ENCODE measurements at regions not wholly inside any gene's neighbourhood (a gene's known extent, or its start where the extent isn't known, plus 50 kb on each side); places are given as distances from the start of the nearest gene placed in this dataset.

- TF ChIP-seq, protein P1, sequence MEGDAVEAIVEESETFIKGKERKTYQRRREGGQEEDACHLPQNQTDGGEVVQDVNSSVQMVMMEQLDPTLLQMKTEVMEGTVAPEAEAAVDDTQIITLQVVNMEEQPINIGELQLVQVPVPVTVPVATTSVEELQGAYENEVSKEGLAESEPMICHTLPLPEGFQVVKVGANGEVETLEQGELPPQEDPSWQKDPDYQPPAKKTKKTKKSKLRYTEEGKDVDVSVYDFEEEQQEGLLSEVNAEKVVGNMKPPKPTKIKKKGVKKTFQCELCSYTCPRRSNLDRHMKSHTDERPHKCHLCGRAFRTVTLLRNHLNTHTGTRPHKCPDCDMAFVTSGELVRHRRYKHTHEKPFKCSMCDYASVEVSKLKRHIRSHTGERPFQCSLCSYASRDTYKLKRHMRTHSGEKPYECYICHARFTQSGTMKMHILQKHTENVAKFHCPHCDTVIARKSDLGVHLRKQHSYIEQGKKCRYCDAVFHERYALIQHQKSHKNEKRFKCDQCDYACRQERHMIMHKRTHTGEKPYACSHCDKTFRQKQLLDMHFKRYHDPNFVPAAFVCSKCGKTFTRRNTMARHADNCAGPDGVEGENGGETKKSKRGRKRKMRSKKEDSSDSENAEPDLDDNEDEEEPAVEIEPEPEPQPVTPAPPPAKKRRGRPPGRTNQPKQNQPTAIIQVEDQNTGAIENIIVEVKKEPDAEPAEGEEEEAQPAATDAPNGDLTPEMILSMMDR (IDR thresholded peaks at IDR 0.05) = no peak
- TF ChIP-seq EZH2phosphoT487 (IDR thresholded peaks at IDR 0.05) = no peak
- TF ChIP-seq EZH2 (IDR thresholded peaks at IDR 0.05) = no peak
- no peaks in the 10 kb centered on the region for H4K20me1 ChIP-seq (ENCODE audit: low read depth)
- H3K27me3 Mint-ChIP-seq (ENCODE audit: insufficient read depth, low read depth) = peaks cover 3% of the 10 kb centered on the region
- no peaks in the 10 kb centered on the region for H3K27me3 ChIP-seq
- H3K4me2 ChIP-seq = no peak overlapping the region
- no peaks in the 10 kb centered on the region for H3K36me3 Mint-ChIP-seq
- H2AFZ ChIP-seq (replicated peaks) = no peak overlapping the region
- H3K9ac ChIP-seq = no peak overlapping the region
- peaks cover 31% of the 10 kb centered on the region for H3K9me3 Mint-ChIP-seq
- no peak for DNase-seq (ENCODE audit: low spot score)
- H3K79me2 ChIP-seq (ENCODE audit: low read depth) = no peaks in the 10 kb centered on the region
- H3K27ac Mint-ChIP-seq = no peak overlapping the region
- no peaks in the 10 kb centered on the region for H3K4me1 ChIP-seq
- no peak overlapping the region for H3K4me3 Mint-ChIP-seq
- peaks cover 2% of the 10 kb centered on the region for H3K4me1 Mint-ChIP-seq
- no peak overlapping the region for H3K27ac ChIP-seq
- no peak overlapping the region for H3K4me3 ChIP-seq
- no peaks in the 10 kb centered on the region for H3K36me3 ChIP-seq
- no peaks in the 10 kb centered on the region for H3K9me3 ChIP-seq (ENCODE audit: low read depth)
- H3F3A ChIP-seq (ENCODE audit: low read depth) = no peaks in the 10 kb centered on the region
Observed at GRCh38 chr12:124168016-124168786, 126.7 kb upstream of the RFLNA start.

DNA sequence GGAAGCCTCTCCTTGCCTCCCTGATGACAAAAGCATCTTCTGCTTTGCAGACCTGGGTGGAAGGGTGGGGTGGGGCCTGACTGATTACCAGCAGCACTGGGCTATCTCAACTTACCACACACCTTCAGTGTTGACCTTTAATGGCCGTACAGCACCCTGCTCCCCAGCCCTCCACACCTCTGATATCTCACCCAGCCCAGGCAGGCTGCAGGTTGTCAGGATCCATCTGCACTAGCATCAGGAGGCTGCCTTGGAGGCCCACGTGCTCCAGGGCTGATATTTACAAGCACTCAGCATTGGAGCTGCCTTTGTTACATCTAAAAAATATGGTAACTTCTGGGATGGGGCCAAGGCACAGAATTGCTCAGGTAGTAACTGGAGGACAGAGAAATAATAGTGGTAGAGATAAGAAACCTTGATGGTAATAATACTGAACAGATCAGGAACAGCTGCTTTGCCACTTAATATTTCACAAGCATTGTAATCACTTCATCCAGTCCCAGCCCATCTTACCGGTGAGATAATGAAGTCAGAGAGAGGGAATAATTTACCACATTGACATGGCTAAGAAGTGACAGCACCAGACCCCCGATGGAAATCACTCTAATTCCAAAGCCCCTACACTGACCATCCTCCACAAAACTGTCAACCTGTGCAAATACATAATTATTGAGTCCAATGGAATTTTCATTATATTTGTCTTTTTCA is 125.2 kb upstream of the RFLNA start:
- H3K9ac ChIP-seq = no peak overlapping the region
- no peaks in the 10 kb centered on the region for H3K4me1 ChIP-seq
- H3K36me3 Mint-ChIP-seq = no peaks in the 10 kb centered on the region
- no peak for DNase-seq (ENCODE audit: low spot score)
- H3K36me3 ChIP-seq = no peaks in the 10 kb centered on the region
- peaks cover 2% of the 10 kb centered on the region for H3K4me1 Mint-ChIP-seq
- peaks cover 16% of the 10 kb centered on the region for H3K9me3 Mint-ChIP-seq
- H3K4me3 Mint-ChIP-seq = no peak overlapping the region
- TF ChIP-seq, protein P1 (IDR thresholded peaks at IDR 0.05) = no peak
- TF ChIP-seq EZH2 (IDR thresholded peaks at IDR 0.05) (no peak), EZH2phosphoT487 (IDR thresholded peaks at IDR 0.05) (no peak)
- H3K9me3 ChIP-seq (ENCODE audit: low read depth) = no peaks in the 10 kb centered on the region
- H3K27ac Mint-ChIP-seq = no peak overlapping the region
- no peaks in the 10 kb centered on the region for H4K20me1 ChIP-seq (ENCODE audit: low read depth)
- no peaks in the 10 kb centered on the region for H3F3A ChIP-seq (ENCODE audit: low read depth)
- H3K4me2 ChIP-seq = no peak overlapping the region
- no peaks in the 10 kb centered on the region for H3K27me3 ChIP-seq
- H3K4me3 ChIP-seq = no peak overlapping the region
- H3K27ac ChIP-seq = no peak overlapping the region
- no peaks in the 10 kb centered on the region for H3K79me2 ChIP-seq (ENCODE audit: low read depth)
- H3K27me3 Mint-ChIP-seq (ENCODE audit: insufficient read depth, low read depth) = peaks cover 3% of the 10 kb centered on the region
- H2AFZ ChIP-seq (replicated peaks) = no peak overlapping the region

GRCh38 chr12:124170760-124171159 is 124.1 kb upstream of the RFLNA start:
- no peaks in the 10 kb centered on the region for H4K20me1 ChIP-seq (ENCODE audit: low read depth)
- no peak overlapping the region for H3K27ac ChIP-seq
- Mint-ChIP-seq H3K27ac (no peak overlapping the region), H3K9me3 (peaks cover 6% of the 10 kb centered on the region), H3K4me1 (peaks cover 2% of the 10 kb centered on the region), H3K27me3 (ENCODE audit: insufficient read depth, low read depth) (peaks cover 3% of the 10 kb centered on the region), H3K4me3 (no peak overlapping the region), H3K36me3 (peaks cover 2% of the 10 kb centered on the region)
- no peak overlapping the region for H2AFZ ChIP-seq (replicated peaks)
- H3K9ac ChIP-seq = no peak overlapping the region
- H3K79me2 ChIP-seq (ENCODE audit: low read depth) = no peaks in the 10 kb centered on the region
- no peak overlapping the region for H3K4me3 ChIP-seq
- H3K4me1 ChIP-seq = no peaks in the 10 kb centered on the region
- H3K36me3 ChIP-seq = no peaks in the 10 kb centered on the region
- no peaks in the 10 kb centered on the region for H3K27me3 ChIP-seq
- TF ChIP-seq, protein P1 (IDR thresholded peaks at IDR 0.05) = no peak
- TF ChIP-seq EZH2 (IDR thresholded peaks at IDR 0.05) = no peak
- no peak for TF ChIP-seq EZH2phosphoT487 (IDR thresholded peaks at IDR 0.05)
- H3K4me2 ChIP-seq = no peak overlapping the region
- no peaks in the 10 kb centered on the region for H3K9me3 ChIP-seq (ENCODE audit: low read depth)
- DNase-seq (ENCODE audit: low spot score) = no peak
- H3F3A ChIP-seq (ENCODE audit: low read depth) = no peaks in the 10 kb centered on the region

Measured in neural progenitor cell (in vitro differentiated cells).